VCaP (cell line): ENCODE measurements at regions not wholly inside any gene's neighbourhood (a gene's known extent, or its start where the extent isn't known, plus 50 kb on each side); places are given as distances from the start of the nearest gene placed in this dataset.
A peak's percentile ranks its signal among the peaks of the same experiment; 100 is the strongest.

Source experiments
- H3K27ac ChIP-seq: fragments of 450-650 bp; 2 replicates; pipeline ENCODE4 v1.5.1; 2017
- CTCF ChIP-seq: fragments of 450-650 bp; conservative IDR thresholded peaks from 2 replicates; pipeline ENCODE4 v1.5.1; 2017; ENCODE audit warnings: mild to moderate bottlenecking, moderate library complexity

- H3K27ac ChIP-seq: no peak overlapping the region; the same call in 1 of the 2 replicates
- TF ChIP-seq CTCF: no peak
Measured at GRCh38 chr1:106680216-106680615, 376.3 kb upstream of the PRMT6 start.

GRCh38 chr1:106680776-106681344 is 375.6 kb upstream of the PRMT6 start:
- TF ChIP-seq CTCF: no peak
- peak overlapping the region; percentile 53; the same call in 1 of the 2 replicates for H3K27ac ChIP-seq

- H3K27ac ChIP-seq: peak overlapping the region; percentile 53; the same call in 1 of the 2 replicates
- TF ChIP-seq CTCF: no peak
Measured at GRCh38 chr1:106681939-106682522, 374.4 kb upstream of the PRMT6 start.

GRCh38 chr1:106688446-106688845 is 368.0 kb upstream of the PRMT6 start:
- no peak for TF ChIP-seq CTCF
- H3K27ac ChIP-seq: peak overlapping the region; percentile 31; the same call in 1 of the 2 replicates

- no peak overlapping the region for H3K27ac ChIP-seq
- no peak for TF ChIP-seq CTCF
Measured at GRCh38 chr1:106698660-106699059, 357.8 kb upstream of the PRMT6 start.

- no peak for TF ChIP-seq CTCF
- no peak overlapping the region for H3K27ac ChIP-seq
Measured at GRCh38 chr1:106699433-106699832, 357.0 kb upstream of the PRMT6 start.

- no peak for TF ChIP-seq CTCF
- no peak overlapping the region for H3K27ac ChIP-seq
Measured at GRCh38 chr1:106700211-106700610, 356.3 kb upstream of the PRMT6 start.
